PC-3 (cell line): ENCODE measurements at regions not wholly inside any gene's neighbourhood (a gene's known extent, or its start where the extent isn't known, plus 50 kb on each side); places are given as distances from the start of the nearest gene placed in this dataset.
"Not testable (repeated sequence)": the region's sequence is repeated elsewhere in the genome, so short reads cannot be mapped to it uniquely, and the experiment has no call there.

Experiments used
- ATAC-seq: fragments of 200-7000 bp; cut with Tn5 transposase; 2 replicates; pipeline ENCODE4 v1.9.1; 2020; ENCODE audit warnings: mild to moderate bottlenecking, moderate library complexity
- BruUV-seq: library from RNA; stranded (reverse); fragments of 400-500 nt; replicated peaks from 2 replicates; lab custom pipeline; 2021; lab: Mats Ljungman, UMichigan
- CTCF ChIA-PET: fragments of 300-600 bp; sonication (Branson Sonifier 250); formaldehyde crosslinking; loops from one replicate; lab custom pipeline; 2022; ENCODE audit warnings: antibody characterized with exemption; lab: Charles Lee
- POLR2A ChIA-PET: fragments of 300-600 bp; sonication (Branson Sonifier 250); formaldehyde crosslinking; loops from one replicate; lab custom pipeline; 2022; ENCODE audit warnings: antibody characterized with exemption; ENCODE audit not compliant: unreplicated experiment; lab: Charles Lee
- DNase-seq: peaks from one replicate; pipeline ENCODE4 v3.0.0-alpha.2; 2015
- H2AFZ ChIP-seq: fragments of 300-600 bp; sonication (generic); 2 replicates; pipeline ENCODE4 v1.6.0; 2016; ENCODE audit warnings: antibody characterized with exemption, low read length
- H3F3A ChIP-seq: fragments of 300-600 bp; sonication (generic); one replicate; pipeline ENCODE4 v1.6.0; 2017; ENCODE audit warnings: antibody characterized with exemption, low read length, control low read depth, mild to moderate bottlenecking; ENCODE audit not compliant: unreplicated experiment
- H3K27ac ChIP-seq: fragments of 300-600 bp; sonication (generic); 2 replicates; pipeline ENCODE4 v1.5.1; 2016; ENCODE audit warnings: mild to moderate bottlenecking, low read length
- H3K27me3 ChIP-seq: fragments of 300-600 bp; sonication (generic); 2 replicates; pipeline ENCODE4 v1.6.1; 2016; ENCODE audit warnings: low read length, mixed read lengths
- H3K36me3 ChIP-seq: fragments of 300-600 bp; sonication (generic); 2 replicates; pipeline ENCODE4 v1.6.1; 2016; ENCODE audit warnings: low read depth, mixed run types, low read length, mixed read lengths
- H3K4me1 ChIP-seq: fragments of 300-600 bp; sonication (generic); 2 replicates; pipeline ENCODE4 v1.5.1; 2016; ENCODE audit warnings: low read length; ENCODE audit not compliant: insufficient read depth
- H3K4me2 ChIP-seq: fragments of 300-600 bp; sonication (generic); 2 replicates; pipeline ENCODE4 v1.6.0; 2016; ENCODE audit warnings: low read length
- H3K4me3 ChIP-seq: fragments of 300-600 bp; sonication (generic); 2 replicates; pipeline ENCODE4 v1.5.1; 2016; ENCODE audit warnings: mild to moderate bottlenecking, low read length, mixed read lengths
- H3K79me2 ChIP-seq: fragments of 300-600 bp; sonication (generic); 2 replicates; pipeline ENCODE4 v1.6.1; 2017; ENCODE audit warnings: low read length, mixed read lengths
- H3K9ac ChIP-seq: fragments of 300-600 bp; sonication (generic); 2 replicates; pipeline ENCODE4 v1.6.0; 2016; ENCODE audit warnings: mild to moderate bottlenecking, low read length
- H3K9me2 ChIP-seq: fragments of 300-600 bp; sonication (generic); replicated peaks from 2 replicates; pipeline ENCODE4 v1.6.1; 2016; ENCODE audit warnings: mixed run types, low read length, mixed read lengths
- H3K9me3 ChIP-seq: fragments of 300-600 bp; sonication (generic); 2 replicates; pipeline ENCODE4 v1.6.1; 2016; ENCODE audit warnings: low read length, mixed read lengths
- H4K20me1 ChIP-seq: fragments of 300-600 bp; sonication (generic); 2 replicates; pipeline ENCODE4 v1.6.1; 2016; ENCODE audit warnings: low read length, mixed read lengths
- CTCF ChIP-seq: fragments of 300-600 bp; sonication (generic); conservative IDR thresholded peaks from 2 replicates; pipeline ENCODE4 v1.5.1; 2017; ENCODE audit warnings: antibody characterized with exemption, low read depth, mild to moderate bottlenecking, low read length
- EZH2 ChIP-seq: fragments of 300-600 bp; sonication (generic); IDR thresholded peaks from one replicate; pipeline ENCODE4 v1.6.1; 2017; ENCODE audit warnings: antibody characterized with exemption, mild to moderate bottlenecking, low read length; ENCODE audit not compliant: unreplicated experiment
- EZH2phosphoT487 ChIP-seq: fragments of 300-600 bp; sonication (generic); IDR thresholded peaks from 2 replicates; pipeline ENCODE4 v1.6.1; 2018; ENCODE audit warnings: mild to moderate bottlenecking, antibody characterized with exemption, low read length, borderline replicate concordance
- intact Hi-C: fragments of 100-400 bp; cut with micrococcal nuclease; formaldehyde crosslinking; loops from 2 replicates; pipeline ENCODE4 v1.9.0; 2023

DNA sequence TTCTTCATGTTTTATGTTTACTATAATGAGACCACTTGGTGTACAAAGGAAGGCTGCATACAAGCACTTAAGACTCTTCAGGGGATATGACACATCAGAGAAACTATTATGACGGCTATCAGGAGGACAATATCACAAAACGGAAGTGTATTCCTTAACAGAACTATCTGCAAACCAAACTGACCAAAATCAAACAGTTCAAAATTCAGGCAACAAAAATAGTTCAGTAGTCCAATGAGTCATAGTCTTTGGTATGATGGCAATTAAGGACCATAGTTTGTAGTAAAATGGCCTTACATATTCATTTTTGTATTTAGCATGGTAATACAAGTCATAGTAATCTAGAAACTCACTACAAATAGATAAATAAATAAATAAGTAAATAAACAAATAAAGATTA, 1638.7 kb upstream of the SEL1L start:
- ATAC-seq, result no peak

GRCh38 chr14:83173687-83174086, 1640.0 kb upstream of the SEL1L start:
- H3K4me1 ChIP-seq, result no peaks in the 10 kb centered on the region
- H3K9me2 ChIP-seq, result no peaks in the 10 kb centered on the region
- no peak overlapping the region for H3K9ac ChIP-seq
- no peaks in the 10 kb centered on the region for H3K27me3 ChIP-seq
- H3K79me2 ChIP-seq, result no peaks in the 10 kb centered on the region
- H4K20me1 ChIP-seq, result no peaks in the 10 kb centered on the region
- H3K36me3 ChIP-seq, result no peaks in the 10 kb centered on the region
- ChIA-PET CTCF (no interaction called here), POLR2A (no interaction called here)
- TF ChIP-seq EZH2phosphoT487, result no peak
- no peak for TF ChIP-seq CTCF
- no peaks in the 10 kb centered on the region for H3K9me3 ChIP-seq
- H3K4me3 ChIP-seq, result no peak overlapping the region
- no TSS peak for BruUV-seq
- H3K4me2 ChIP-seq, result no peak overlapping the region
- DNase-seq (no peak), ATAC-seq (no peak)
- H3F3A ChIP-seq, result no peaks in the 10 kb centered on the region
- H2AFZ ChIP-seq, result no peak overlapping the region
- intact Hi-C loops, result no loop called here
- H3K27ac ChIP-seq, result no peak overlapping the region

More for the DNA sequence above, 1638.7 kb upstream of the SEL1L start:
- Histone ChIP-seq H4K20me1 (no peaks in the 10 kb centered on the region), H3K4me1 (no peaks in the 10 kb centered on the region), H3K27me3 (no peaks in the 10 kb centered on the region), H3K27ac (no peak overlapping the region), H3K36me3 (no peaks in the 10 kb centered on the region), H2AFZ (no peak overlapping the region), H3F3A (no peaks in the 10 kb centered on the region), H3K4me2 (no peak overlapping the region), H3K4me3 (no peak overlapping the region), H3K9me2 (no peaks in the 10 kb centered on the region), H3K79me2 (no peaks in the 10 kb centered on the region), H3K9me3 (no peaks in the 10 kb centered on the region), H3K9ac (no peak overlapping the region)
- intact Hi-C loops, result no loop called here
- TF ChIP-seq CTCF (no peak), EZH2 (no peak), EZH2phosphoT487 (no peak)
- no TSS peak for BruUV-seq
- CTCF ChIA-PET, result no interaction called here
- POLR2A ChIA-PET, result no interaction called here
- peak; percentile 43 for DNase-seq

DNA sequence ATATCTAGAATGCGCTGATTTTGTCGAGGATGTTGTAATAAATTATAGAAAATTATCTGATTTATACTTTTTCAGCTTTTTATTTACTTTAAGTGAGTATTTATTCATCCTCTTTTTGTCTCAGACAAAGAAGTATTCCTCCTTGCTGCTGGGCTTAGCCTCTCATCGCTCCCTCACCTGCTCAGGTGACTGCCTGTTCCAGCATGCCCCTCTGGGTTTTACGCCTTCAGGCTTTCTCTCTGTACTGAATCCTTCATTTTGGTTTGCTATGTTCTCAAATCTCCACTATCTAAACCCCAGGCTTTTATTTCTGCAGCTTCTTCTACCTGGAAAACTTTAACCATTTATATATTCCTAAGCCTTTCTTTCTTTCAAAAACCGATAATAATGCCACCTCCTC, 1650.9 kb upstream of the SEL1L start:
- intact Hi-C loops, result no loop called here

GRCh38 chr14:83188311-83188710, 1654.7 kb upstream of the SEL1L start:
- CTCF ChIA-PET, H2AFZ ChIP-seq, ATAC-seq, H3K4me2 ChIP-seq, H4K20me1 ChIP-seq, BruUV-seq, intact Hi-C loops, H3K27ac ChIP-seq, POLR2A ChIA-PET, H3K27me3 ChIP-seq, H3K36me3 ChIP-seq, H3K9ac ChIP-seq, H3K79me2 ChIP-seq, DNase-seq, H3K9me3 ChIP-seq, H3K4me3 ChIP-seq, H3K4me1 ChIP-seq, H3K9me2 ChIP-seq, H3F3A ChIP-seq: not testable (repeated sequence)

More for the DNA sequence above, 1650.9 kb upstream of the SEL1L start:
- ChIA-PET CTCF (no interaction called here), POLR2A (no interaction called here)
- no peak overlapping the region for H2AFZ ChIP-seq
- no peak overlapping the region for H3K9ac ChIP-seq
- no peaks in the 10 kb centered on the region for H3K36me3 ChIP-seq
- H3K27me3 ChIP-seq, result no peaks in the 10 kb centered on the region
- no peak for TF ChIP-seq EZH2phosphoT487
- DNase-seq, result no peak
- no peak overlapping the region for H3K4me2 ChIP-seq
- no TSS peak for BruUV-seq
- peaks cover 5% of the 10 kb centered on the region; the same call in 1 of the 2 replicates for H3K9me3 ChIP-seq
- no peaks in the 10 kb centered on the region for H4K20me1 ChIP-seq
- H3K4me1 ChIP-seq, result no peaks in the 10 kb centered on the region
- H3K79me2 ChIP-seq, result no peaks in the 10 kb centered on the region
- H3F3A ChIP-seq, result no peaks in the 10 kb centered on the region
- ATAC-seq, result no peak
- H3K9me2 ChIP-seq, result no peaks in the 10 kb centered on the region
- H3K27ac ChIP-seq, result no peak overlapping the region
- H3K4me3 ChIP-seq, result no peak overlapping the region
